K562 (cell line): ENCODE measurements at regions not wholly inside any gene's neighbourhood (a gene's known extent, or its start where the extent isn't known, plus 50 kb on each side); places are given as distances from the start of the nearest gene placed in this dataset.

ENCODE experiments used
- ATAC-seq: fragments of 200-7000 bp; cut with Tn5 transposase; 3 replicates; pipeline ENCODE4 v1.9.1; 2020; ENCODE audit warnings: moderate library complexity
- BruUV-seq: library from RNA; stranded (reverse); fragments of 400-500 nt; replicated peaks from 2 replicates; lab custom pipeline; 2021; lab: Mats Ljungman, UMichigan
- CTCF ChIA-PET: fragments of 300-600 bp; formaldehyde crosslinking; extraction: SDS; loops from one replicate; lab custom pipeline; 2021; ENCODE audit warnings: low intra/inter-chr PET ratio; lab: Yijun Ruan, JAX
- POLR2A ChIA-PET: fragments of 300-600, 350-650 bp; sonication (Branson Sonifier 250); formaldehyde crosslinking; extraction: SDS; loops from one replicate; lab custom pipeline; 2021; ENCODE audit warnings: antibody characterized with exemption, inconsistent platforms; lab: Yijun Ruan, JAX
- DNase-seq, 4 experiments: peaks; one replicate each; pipeline versions ENCODE4 v3.0.0 to v3.0.0-alpha.2; 2011 to 2018; ENCODE audit warnings: low spot score in 3 of 4, mixed read lengths in 3 of 4; ENCODE audit errors: extremely low read depth in 1 of 4
- FAIRE-seq: peaks from 2 replicates; lab custom pipeline; 2011; peaks lifted over from hg19 to GRCh38; lab: Jason Lieb, UNC
- H2AFZ ChIP-seq: 2 replicates; pipeline ENCODE4 v1.6.0; 2011; ENCODE audit warnings: low read depth, low read length, control low read depth, inconsistent platforms
- H3K27ac ChIP-seq: fragments of 200-600 bp; 3 replicates; pipeline ENCODE4 v1.8.0; 2011; ENCODE audit warnings: low read depth, mild to moderate bottlenecking, control low read depth, inconsistent platforms, low read length, moderate library complexity, mixed read lengths; ENCODE audit errors: extremely low read depth
- H3K27me3 ChIP-seq, 2 experiments: fragments of 300-600 bp in 1 of 2; 2 replicates in 1 of 2; 3 replicates in 1 of 2; pipeline versions ENCODE4 v1.6.0 to v1.8.0; 2011; ENCODE audit warnings: inconsistent platforms in 2 of 2, low read length in 2 of 2, mild to moderate bottlenecking in 1 of 2, mixed read lengths in 1 of 2, moderate library complexity in 1 of 2; ENCODE audit not compliant: control insufficient read depth in 2 of 2, insufficient read depth in 2 of 2
- H3K36me3 ChIP-seq: fragments of 300-600 bp; 3 replicates; pipeline ENCODE4 v1.8.0; 2011; ENCODE audit warnings: mild to moderate bottlenecking, low read length, inconsistent platforms; ENCODE audit not compliant: control insufficient read depth, insufficient read depth
- H3K4me1 ChIP-seq, 2 experiments: fragments of 200-600 bp in 1 of 2; replicated peaks in 1 of 2; 2 replicates in 1 of 2; 3 replicates in 1 of 2; pipeline versions ENCODE4 v1.5.1 to v1.8.0; 2011; ENCODE audit warnings: inconsistent platforms in 2 of 2, low read length in 2 of 2, mild to moderate bottlenecking in 1 of 2, mixed read lengths in 1 of 2, moderate library complexity in 1 of 2; ENCODE audit not compliant: control insufficient read depth in 2 of 2, insufficient read depth in 2 of 2
- H3K4me2 ChIP-seq: 2 replicates; pipeline ENCODE4 v1.6.1; 2011; ENCODE audit warnings: low read length, control low read depth, inconsistent platforms, mixed read lengths; ENCODE audit not compliant: insufficient read depth
- H3K4me3 ChIP-seq: fragments of 200-600 bp; sonication (generic), shearing (Covaris generic); 2 replicates; pipeline ENCODE4 v1.5.1; 2016; ENCODE audit warnings: control low read depth, inconsistent platforms
- H3K79me2 ChIP-seq: fragments of 200-600 bp; 3 replicates; pipeline ENCODE4 v1.8.0; 2011; ENCODE audit warnings: low read length, inconsistent platforms; ENCODE audit not compliant: control insufficient read depth, insufficient read depth
- H3K9ac ChIP-seq, 2 experiments: 2 replicates each; pipeline versions ENCODE4 v1.6.0 to v1.6.1; 2011; ENCODE audit warnings: low read depth in 2 of 2, low read length in 2 of 2, control low read depth in 1 of 2, inconsistent platforms in 1 of 2, mild to moderate bottlenecking in 1 of 2, mixed read lengths in 1 of 2; ENCODE audit not compliant: insufficient read depth in 1 of 2
- H3K9me1 ChIP-seq: one replicate; pipeline ENCODE4 v1.6.0; 2011; ENCODE audit warnings: inconsistent platforms, mild to moderate bottlenecking, low read length, moderate library complexity; ENCODE audit not compliant: control insufficient read depth, insufficient read depth
- H3K9me3 ChIP-seq: replicated peaks from 2 replicates; pipeline ENCODE4 v1.5.1; 2011; ENCODE audit warnings: low read depth, low read length, inconsistent platforms; ENCODE audit not compliant: control insufficient read depth, insufficient read depth
- H4K20me1 ChIP-seq: replicated peaks from 2 replicates; pipeline ENCODE4 v1.6.1; 2011; ENCODE audit warnings: low read length, inconsistent platforms, mixed read lengths; ENCODE audit not compliant: control insufficient read depth, insufficient read depth
- PHF21A ChIP-seq: fragments of 450-650 bp; IDR thresholded peaks from 2 replicates; pipeline ENCODE4 v1.6.1; 2017; ENCODE audit warnings: low read depth, borderline replicate concordance
- RNF219 ChIP-seq: fragments of 250-450 bp; sonication (Bioruptor Pico); IDR thresholded peaks from 2 replicates; pipeline ENCODE4 v1.5.0; 2022; ENCODE audit warnings: mild to moderate bottlenecking
- USF2 ChIP-seq: sonication (generic); formaldehyde crosslinking; IDR thresholded peaks from 2 replicates; pipeline ENCODE4 v1.5.0; 2020; ENCODE audit warnings: missing genetic modification reagents
- ZNF696 ChIP-seq: fragments of 250-450 bp; sonication (Bioruptor Pico); conservative IDR thresholded peaks from 2 replicates; pipeline ENCODE4 v1.4.0; 2020; ENCODE audit warnings: mild to moderate bottlenecking, moderate library complexity
- WGBS: fragments of 100-300 bp; shearing (Covaris generic); methylation state at CpG from one replicate; pipeline ENCODE4 v1.1.6; 2016; ENCODE audit warnings: low coverage, mixed read lengths; ENCODE audit not compliant: insufficient coverage; ENCODE audit errors: missing lambda C conversion rate; 5-methylcytosine and 5-hydroxymethylcytosine counted together
- in situ Hi-C: fragments of 300-500 bp; cut with MboI; formaldehyde crosslinking; loops from 4 replicates; pipeline ENCODE4 v1.15.0; 2018; ENCODE audit warnings: inconsistent platforms, mixed read lengths
- intact Hi-C: fragments of 100-400 bp; cut with micrococcal nuclease; formaldehyde crosslinking; loops from 2 replicates; pipeline ENCODE4 v1.14.2; 2022

- H3K4me3 ChIP-seq: no peak overlapping the region
- CTCF ChIA-PET: no interaction called here
- 0% methylated on average over 1 of the region's 1 CpG for WGBS
Observed at GRCh38 chr1:105243969-105244368, 1494.3 kb downstream of the AMY1C start.

More at GRCh38 chr1:105243969-105244368, 1494.3 kb downstream of the AMY1C start:
- POLR2A ChIA-PET: no interaction called here
- no TSS peak for BruUV-seq
- no peaks in the 10 kb centered on the region for H3K4me1 ChIP-seq
- H2AFZ ChIP-seq: no peak overlapping the region
- H3K9me1 ChIP-seq: no peaks in the 10 kb centered on the region
- intact Hi-C loops: no loop called here
- no peak overlapping the region for H3K4me2 ChIP-seq
- H4K20me1 ChIP-seq: no peaks in the 10 kb centered on the region
- DNase-seq: no peak
- H3K36me3 ChIP-seq: no peaks in the 10 kb centered on the region
- peaks cover 1% of the 10 kb centered on the region; the same call in 1 of the 2 replicates for H3K9me3 ChIP-seq
- no peaks in the 10 kb centered on the region for H3K79me2 ChIP-seq
- H3K9ac ChIP-seq: no peak overlapping the region
- no peaks in the 10 kb centered on the region for H3K27me3 ChIP-seq
- no peak overlapping the region for H3K27ac ChIP-seq
- no peak for ATAC-seq
- TF ChIP-seq RNF219 (CRISPR knock-in tag): no peak
- no peak for TF ChIP-seq ZNF696
- TF ChIP-seq PHF21A: no peak
- no peak for TF ChIP-seq USF2
- no peak for FAIRE-seq
- in situ Hi-C loops: no loop called here
